Prostate gland (tissue), 2 donors: ENCODE measurements at regions not wholly inside any gene's neighbourhood (a gene's known extent, or its start where the extent isn't known, plus 50 kb on each side); places are given as distances from the start of the nearest gene placed in this dataset.

Source experiments
- DNase-seq: peaks from one replicate; pipeline ENCODE4 v3.0.0-alpha.2; 2019; ENCODE audit warnings: low spot score
- H3K27ac ChIP-seq, 2 donors: fragments of 200-600 bp; sonication (generic); 2 replicates each; pipeline ENCODE4 v1.5.1; 2017 to 2019
- H3K27me3 ChIP-seq: fragments of 200-600 bp; sonication (generic); replicated peaks from 2 replicates; pipeline ENCODE4 v1.5.1; 2019; ENCODE audit not compliant: insufficient read depth
- H3K36me3 ChIP-seq, 2 donors: fragments of 200-600 bp; sonication (generic); 1 replicate in 1 of 2; 2 replicates in 1 of 2; pipeline versions ENCODE4 v1.5.1 to v1.8.1; 2017 to 2019
- H3K4me1 ChIP-seq: fragments of 200-600 bp; sonication (generic); replicated peaks from 2 replicates; pipeline ENCODE4 v1.5.1; 2019
- H3K4me3 ChIP-seq, 2 donors: fragments of 200-600 bp; sonication (generic); 2 replicates each; pipeline ENCODE4 v1.5.1; 2017 to 2019
- H3K9me3 ChIP-seq: fragments of 200-600 bp; sonication (generic); 2 replicates; pipeline ENCODE4 v1.5.1; 2017
- POLR2A ChIP-seq: fragments of 450-650 bp; IDR thresholded peaks from one replicate; pipeline ENCODE4 v1.6.1; 2016; ENCODE audit warnings: antibody characterized with exemption, mild to moderate bottlenecking
- POLR2AphosphoS5 ChIP-seq: sonication (generic); formaldehyde crosslinking; IDR thresholded peaks from one replicate; pipeline ENCODE4 v1.6.1; 2017; ENCODE audit warnings: antibody characterized with exemption
- WGBS: methylation state at CpG from one replicate; pipeline ENCODE4 v1.1.5; 2018; 5-methylcytosine and 5-hydroxymethylcytosine counted together
- intact Hi-C: fragments of 100-400 bp; cut with DNase I; formaldehyde crosslinking; loops from one replicate; pipeline ENCODE4 v1.14.2; 2022
- TF ChIP-seq, protein P1 (sequence below), 4 experiments: fragments of 200-600 bp in 2 of 4; fragments of 450-650 bp in 2 of 4; sonication (generic) in 2 of 4; IDR thresholded peaks; 1 replicate in 3 of 4; 2 replicates in 1 of 4; pipeline ENCODE4 v1.5.1; 2016 to 2019; ENCODE audit warnings: antibody characterized with exemption in 4 of 4, mild to moderate bottlenecking in 2 of 4, moderate library complexity in 2 of 4

DNA sequence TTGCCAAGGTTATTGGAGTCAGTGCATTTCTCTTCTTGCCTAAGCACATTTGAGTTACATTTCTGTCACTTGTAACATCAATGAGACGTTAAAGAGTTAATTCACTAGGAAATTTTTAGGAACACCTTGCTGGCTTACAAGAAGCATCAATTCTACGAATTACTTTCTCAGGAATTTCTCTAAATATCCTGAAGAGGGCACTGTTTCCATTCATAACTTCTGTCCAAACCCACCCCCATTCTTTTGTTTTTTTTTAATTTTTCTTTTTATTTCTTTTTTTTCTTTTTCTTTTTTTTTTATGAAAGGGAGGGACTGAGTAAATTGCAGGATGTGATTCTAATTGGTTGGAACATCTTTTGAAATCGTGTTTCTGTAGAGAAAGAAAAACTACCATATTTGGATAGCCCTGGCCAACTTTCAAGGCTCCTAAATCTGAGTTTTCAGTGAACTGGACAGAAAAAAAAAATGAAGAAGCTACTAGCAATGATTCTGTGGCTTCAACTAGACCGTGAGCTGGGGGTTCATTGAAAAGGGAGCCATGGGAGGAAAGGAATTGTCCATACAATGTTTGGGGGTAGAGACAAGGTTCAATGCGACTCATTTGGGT is 285.3 kb downstream of the DAD1 start:
- Histone ChIP-seq H3K27ac (no peak overlapping the region), H3K9me3 (no peaks in the 10 kb centered on the region), H3K4me3 (no peak overlapping the region), H3K4me1 (no peaks in the 10 kb centered on the region), H3K27me3 (no peaks in the 10 kb centered on the region), H3K36me3 (no peaks in the 10 kb centered on the region)
- 38% methylated on average over 5 of the region's 5 CpGs for WGBS
- TF ChIP-seq POLR2AphosphoS5 (no peak), POLR2A (no peak)
- TF ChIP-seq, protein P1, sequence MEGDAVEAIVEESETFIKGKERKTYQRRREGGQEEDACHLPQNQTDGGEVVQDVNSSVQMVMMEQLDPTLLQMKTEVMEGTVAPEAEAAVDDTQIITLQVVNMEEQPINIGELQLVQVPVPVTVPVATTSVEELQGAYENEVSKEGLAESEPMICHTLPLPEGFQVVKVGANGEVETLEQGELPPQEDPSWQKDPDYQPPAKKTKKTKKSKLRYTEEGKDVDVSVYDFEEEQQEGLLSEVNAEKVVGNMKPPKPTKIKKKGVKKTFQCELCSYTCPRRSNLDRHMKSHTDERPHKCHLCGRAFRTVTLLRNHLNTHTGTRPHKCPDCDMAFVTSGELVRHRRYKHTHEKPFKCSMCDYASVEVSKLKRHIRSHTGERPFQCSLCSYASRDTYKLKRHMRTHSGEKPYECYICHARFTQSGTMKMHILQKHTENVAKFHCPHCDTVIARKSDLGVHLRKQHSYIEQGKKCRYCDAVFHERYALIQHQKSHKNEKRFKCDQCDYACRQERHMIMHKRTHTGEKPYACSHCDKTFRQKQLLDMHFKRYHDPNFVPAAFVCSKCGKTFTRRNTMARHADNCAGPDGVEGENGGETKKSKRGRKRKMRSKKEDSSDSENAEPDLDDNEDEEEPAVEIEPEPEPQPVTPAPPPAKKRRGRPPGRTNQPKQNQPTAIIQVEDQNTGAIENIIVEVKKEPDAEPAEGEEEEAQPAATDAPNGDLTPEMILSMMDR (IDR thresholded peaks at IDR 0.05) = peak in 3 of 4 experiments; percentile 26 to 32 (median 32)
- intact Hi-C loops = no loop called here
- no peak for DNase-seq

DNA sequence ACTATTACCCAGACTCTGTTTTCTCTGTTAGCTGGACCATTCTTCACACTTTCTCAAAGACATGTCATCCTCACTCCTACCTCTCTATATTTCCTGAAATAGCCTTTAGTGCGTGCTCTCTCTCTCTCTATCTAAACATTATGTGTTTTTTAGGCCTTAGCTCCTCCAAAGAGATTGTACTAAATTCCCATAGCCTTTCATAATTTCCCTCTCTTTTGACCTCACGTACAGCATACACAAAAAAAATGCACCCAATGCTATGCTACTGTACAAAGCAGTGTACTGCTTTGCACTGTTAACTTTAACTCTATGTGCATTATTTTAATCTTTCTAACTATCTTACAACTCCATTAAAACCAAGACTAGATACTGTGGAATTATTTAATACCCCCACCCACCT is 288.4 kb downstream of the DAD1 start:
- intact Hi-C loops = no loop called here
- Histone ChIP-seq H3K36me3 (no peaks in the 10 kb centered on the region), H3K9me3 (no peaks in the 10 kb centered on the region), H3K4me1 (peaks cover 3% of the 10 kb centered on the region), H3K4me3 (no peak overlapping the region), H3K27me3 (no peaks in the 10 kb centered on the region), H3K27ac (no peak overlapping the region)
- DNase-seq = no peak
- no peak for TF ChIP-seq POLR2A
- TF ChIP-seq POLR2AphosphoS5 = no peak
- TF ChIP-seq, protein P1 (IDR thresholded peaks at IDR 0.05) = no peak
- WGBS = 82% methylated on average over 2 of the region's 2 CpGs

DNA sequence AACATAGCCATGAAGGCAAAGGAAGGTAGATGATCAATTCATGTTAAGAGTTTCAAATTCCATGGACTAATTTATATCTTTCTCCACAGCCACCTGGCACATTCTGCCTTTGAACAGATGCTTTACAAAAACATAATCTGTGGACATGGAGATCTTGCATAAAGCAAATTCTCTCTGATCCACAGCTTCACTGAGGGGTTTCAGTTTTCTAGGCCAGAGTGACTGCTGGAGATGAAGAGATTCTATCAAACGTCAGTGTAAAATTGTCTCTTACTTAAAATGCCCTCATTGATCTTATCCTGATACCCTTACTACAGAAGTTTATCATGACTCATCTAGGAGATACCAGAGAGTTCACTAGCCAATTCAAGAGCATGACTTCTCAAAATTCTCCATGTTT is 291.6 kb downstream of the DAD1 start:
- intact Hi-C loops = no loop called here
- no peak for DNase-seq
- Histone ChIP-seq H3K27me3 (no peaks in the 10 kb centered on the region), H3K4me1 (peaks cover 3% of the 10 kb centered on the region), H3K4me3 (no peak overlapping the region), H3K27ac (no peak overlapping the region), H3K36me3 (no peaks in the 10 kb centered on the region), H3K9me3 (no peaks in the 10 kb centered on the region)
- 44% methylated on average over 1 of the region's 1 CpG for WGBS
- no peak for TF ChIP-seq POLR2AphosphoS5
- no peak for TF ChIP-seq POLR2A
- TF ChIP-seq, protein P1 (IDR thresholded peaks at IDR 0.05) = no peak

DNA sequence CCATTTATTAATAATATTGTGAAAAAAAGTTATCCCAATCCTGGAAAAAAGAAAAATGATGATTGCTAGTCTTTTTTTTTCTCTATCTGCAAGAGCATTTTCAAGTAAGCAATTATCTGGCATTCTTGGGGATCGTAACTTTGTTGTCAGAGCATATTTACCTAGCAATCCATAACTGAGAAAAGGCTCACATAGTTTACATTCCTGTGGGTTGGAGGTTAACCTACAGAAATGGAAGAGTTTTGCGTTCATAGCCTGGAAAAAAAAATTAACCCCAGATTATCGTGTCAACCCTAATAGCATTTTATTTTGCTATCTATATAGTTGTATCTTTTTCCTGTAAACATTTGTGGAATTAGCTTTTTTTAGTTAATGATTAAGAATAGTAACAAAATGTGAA is 292.3 kb downstream of the DAD1 start:
- Histone ChIP-seq H3K36me3 (no peaks in the 10 kb centered on the region), H3K4me1 (peaks cover 3% of the 10 kb centered on the region), H3K4me3 (no peak overlapping the region), H3K27ac (no peak overlapping the region), H3K27me3 (no peaks in the 10 kb centered on the region), H3K9me3 (no peaks in the 10 kb centered on the region)
- DNase-seq = no peak
- intact Hi-C loops = no loop called here
- TF ChIP-seq, protein P1 (IDR thresholded peaks at IDR 0.05) = no peak
- TF ChIP-seq POLR2A = no peak
- TF ChIP-seq POLR2AphosphoS5 = no peak
- 28% methylated on average over 3 of the region's 3 CpGs for WGBS

DNA sequence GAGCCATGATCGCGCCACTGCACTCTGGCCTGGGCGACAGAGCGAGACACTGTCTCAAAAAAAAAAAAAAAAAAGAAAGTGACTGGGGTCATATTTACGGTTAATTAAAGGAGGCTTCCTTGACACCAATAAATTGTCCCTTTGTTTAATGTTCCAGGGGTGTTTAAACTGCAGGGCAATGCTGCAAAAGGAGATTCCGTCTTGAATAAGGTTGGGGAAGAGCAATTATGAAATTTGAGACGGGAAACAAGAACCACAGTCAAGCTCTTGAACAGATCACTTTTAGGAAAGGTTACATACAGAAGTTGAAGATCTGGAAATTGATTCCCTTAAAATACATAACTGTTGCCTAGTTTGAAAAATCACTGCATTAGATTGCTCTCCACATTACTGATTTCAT is 292.9 kb downstream of the DAD1 start:
- WGBS = 50% methylated on average over 7 of the region's 7 CpGs
- Histone ChIP-seq H3K27ac (no peak overlapping the region), H3K4me3 (no peak overlapping the region), H3K9me3 (no peaks in the 10 kb centered on the region), H3K4me1 (peaks cover 3% of the 10 kb centered on the region), H3K27me3 (no peaks in the 10 kb centered on the region), H3K36me3 (no peaks in the 10 kb centered on the region)
- intact Hi-C loops = no loop called here
- TF ChIP-seq, protein P1 (IDR thresholded peaks at IDR 0.05) = no peak
- no peak for TF ChIP-seq POLR2AphosphoS5
- no peak for DNase-seq
